PC-3 (cell line): ENCODE measurements at regions not wholly inside any gene's neighbourhood (a gene's known extent, or its start where the extent isn't known, plus 50 kb on each side); places are given as distances from the start of the nearest gene placed in this dataset.

Experiments
- ATAC-seq: fragments of 200-7000 bp; cut with Tn5 transposase; 2 replicates; pipeline ENCODE4 v1.9.1; 2020; ENCODE audit warnings: mild to moderate bottlenecking, moderate library complexity
- BruUV-seq: library from RNA; stranded (reverse); fragments of 400-500 nt; replicated peaks from 2 replicates; lab custom pipeline; 2021; lab: Mats Ljungman, UMichigan
- CTCF ChIA-PET: fragments of 300-600 bp; sonication (Branson Sonifier 250); formaldehyde crosslinking; loops from one replicate; lab custom pipeline; 2022; ENCODE audit warnings: antibody characterized with exemption; lab: Charles Lee
- POLR2A ChIA-PET: fragments of 300-600 bp; sonication (Branson Sonifier 250); formaldehyde crosslinking; loops from one replicate; lab custom pipeline; 2022; ENCODE audit warnings: antibody characterized with exemption; ENCODE audit not compliant: unreplicated experiment; lab: Charles Lee
- DNase-seq: peaks from one replicate; pipeline ENCODE4 v3.0.0-alpha.2; 2015
- H2AFZ ChIP-seq: fragments of 300-600 bp; sonication (generic); 2 replicates; pipeline ENCODE4 v1.6.0; 2016; ENCODE audit warnings: antibody characterized with exemption, low read length
- H3F3A ChIP-seq: fragments of 300-600 bp; sonication (generic); one replicate; pipeline ENCODE4 v1.6.0; 2017; ENCODE audit warnings: antibody characterized with exemption, low read length, control low read depth, mild to moderate bottlenecking; ENCODE audit not compliant: unreplicated experiment
- H3K27ac ChIP-seq: fragments of 300-600 bp; sonication (generic); 2 replicates; pipeline ENCODE4 v1.5.1; 2016; ENCODE audit warnings: mild to moderate bottlenecking, low read length
- H3K27me3 ChIP-seq: fragments of 300-600 bp; sonication (generic); 2 replicates; pipeline ENCODE4 v1.6.1; 2016; ENCODE audit warnings: low read length, mixed read lengths
- H3K36me3 ChIP-seq: fragments of 300-600 bp; sonication (generic); 2 replicates; pipeline ENCODE4 v1.6.1; 2016; ENCODE audit warnings: low read depth, mixed run types, low read length, mixed read lengths
- H3K4me1 ChIP-seq: fragments of 300-600 bp; sonication (generic); 2 replicates; pipeline ENCODE4 v1.5.1; 2016; ENCODE audit warnings: low read length; ENCODE audit not compliant: insufficient read depth
- H3K4me2 ChIP-seq: fragments of 300-600 bp; sonication (generic); 2 replicates; pipeline ENCODE4 v1.6.0; 2016; ENCODE audit warnings: low read length
- H3K4me3 ChIP-seq: fragments of 300-600 bp; sonication (generic); 2 replicates; pipeline ENCODE4 v1.5.1; 2016; ENCODE audit warnings: mild to moderate bottlenecking, low read length, mixed read lengths
- H3K79me2 ChIP-seq: fragments of 300-600 bp; sonication (generic); 2 replicates; pipeline ENCODE4 v1.6.1; 2017; ENCODE audit warnings: low read length, mixed read lengths
- H3K9ac ChIP-seq: fragments of 300-600 bp; sonication (generic); 2 replicates; pipeline ENCODE4 v1.6.0; 2016; ENCODE audit warnings: mild to moderate bottlenecking, low read length
- H3K9me2 ChIP-seq: fragments of 300-600 bp; sonication (generic); replicated peaks from 2 replicates; pipeline ENCODE4 v1.6.1; 2016; ENCODE audit warnings: mixed run types, low read length, mixed read lengths
- H3K9me3 ChIP-seq: fragments of 300-600 bp; sonication (generic); 2 replicates; pipeline ENCODE4 v1.6.1; 2016; ENCODE audit warnings: low read length, mixed read lengths
- H4K20me1 ChIP-seq: fragments of 300-600 bp; sonication (generic); 2 replicates; pipeline ENCODE4 v1.6.1; 2016; ENCODE audit warnings: low read length, mixed read lengths
- CTCF ChIP-seq: fragments of 300-600 bp; sonication (generic); conservative IDR thresholded peaks from 2 replicates; pipeline ENCODE4 v1.5.1; 2017; ENCODE audit warnings: antibody characterized with exemption, low read depth, mild to moderate bottlenecking, low read length
- EZH2 ChIP-seq: fragments of 300-600 bp; sonication (generic); IDR thresholded peaks from one replicate; pipeline ENCODE4 v1.6.1; 2017; ENCODE audit warnings: antibody characterized with exemption, mild to moderate bottlenecking, low read length; ENCODE audit not compliant: unreplicated experiment
- EZH2phosphoT487 ChIP-seq: fragments of 300-600 bp; sonication (generic); IDR thresholded peaks from 2 replicates; pipeline ENCODE4 v1.6.1; 2018; ENCODE audit warnings: mild to moderate bottlenecking, antibody characterized with exemption, low read length, borderline replicate concordance
- intact Hi-C: fragments of 100-400 bp; cut with micrococcal nuclease; formaldehyde crosslinking; loops from 2 replicates; pipeline ENCODE4 v1.9.0; 2023

- H3K27me3 ChIP-seq, result no peaks in the 10 kb centered on the region
- no peak overlapping the region for H3K9ac ChIP-seq
- no peak overlapping the region for H2AFZ ChIP-seq
- H3K4me3 ChIP-seq, result no peak overlapping the region
- intact Hi-C loops, result no loop called here
- H3F3A ChIP-seq, result no peaks in the 10 kb centered on the region
- ChIA-PET CTCF (no interaction called here), POLR2A (no interaction called here)
- TF ChIP-seq EZH2phosphoT487 (no peak), CTCF (no peak), EZH2 (no peak)
- ATAC-seq (no peak), DNase-seq (no peak)
- H4K20me1 ChIP-seq, result no peaks in the 10 kb centered on the region
- BruUV-seq, result no TSS peak
- H3K27ac ChIP-seq, result no peak overlapping the region
- peaks cover 7% of the 10 kb centered on the region; the same call in 1 of the 2 replicates for H3K9me3 ChIP-seq
- H3K79me2 ChIP-seq, result no peaks in the 10 kb centered on the region
- no peaks in the 10 kb centered on the region for H3K4me1 ChIP-seq
- H3K9me2 ChIP-seq, result no peaks in the 10 kb centered on the region
- H3K36me3 ChIP-seq, result no peaks in the 10 kb centered on the region
- no peak overlapping the region for H3K4me2 ChIP-seq
Observed at GRCh38 chr16:7871979-7872378, 539.3 kb downstream of the RBFOX1 start.

GRCh38 chr16:7871371-7871770 lies 538.7 kb downstream of the RBFOX1 start:
- Histone ChIP-seq H3K4me3 (no peak overlapping the region), H3K36me3 (no peaks in the 10 kb centered on the region), H3K9me2 (no peaks in the 10 kb centered on the region), H3K79me2 (no peaks in the 10 kb centered on the region), H4K20me1 (no peaks in the 10 kb centered on the region), H3K27me3 (no peaks in the 10 kb centered on the region), H3K9me3 (peaks cover 7% of the 10 kb centered on the region; the same call in 1 of the 2 replicates), H2AFZ (no peak overlapping the region), H3K4me2 (no peak overlapping the region), H3K9ac (no peak overlapping the region), H3F3A (no peaks in the 10 kb centered on the region), H3K27ac (no peak overlapping the region), H3K4me1 (no peaks in the 10 kb centered on the region)
- TF ChIP-seq EZH2, result no peak
- TF ChIP-seq EZH2phosphoT487, result no peak
- no peak for TF ChIP-seq CTCF
- DNase-seq (no peak), ATAC-seq (no peak)
- POLR2A ChIA-PET, result no interaction called here
- BruUV-seq, result no TSS peak
- intact Hi-C loops, result no loop called here
- CTCF ChIA-PET, result no interaction called here

GRCh38 chr16:7867831-7868230 lies 535.2 kb downstream of the RBFOX1 start:
- Histone ChIP-seq H4K20me1 (no peaks in the 10 kb centered on the region), H3K9me2 (no peaks in the 10 kb centered on the region), H3F3A (no peaks in the 10 kb centered on the region), H3K4me2 (no peak overlapping the region), H3K79me2 (no peaks in the 10 kb centered on the region), H3K36me3 (no peaks in the 10 kb centered on the region), H3K4me3 (no peak overlapping the region), H3K4me1 (no peaks in the 10 kb centered on the region), H3K27ac (no peak overlapping the region), H3K27me3 (no peaks in the 10 kb centered on the region), H3K9me3 (0 out of 2 replicates have a peak, but pooled peaks cover 3% of the 10 kb centered on the region), H3K9ac (no peak overlapping the region), H2AFZ (no peak overlapping the region)
- ChIA-PET CTCF (no interaction called here), POLR2A (no interaction called here)
- no TSS peak for BruUV-seq
- intact Hi-C loops, result no loop called here
- no peak for TF ChIP-seq EZH2
- no peak for TF ChIP-seq CTCF
- TF ChIP-seq EZH2phosphoT487, result no peak
- no peak for ATAC-seq
- no peak for DNase-seq
